WTC11 (cell line): ENCODE measurements at regions not wholly inside any gene's neighbourhood (a gene's known extent, or its start where the extent isn't known, plus 50 kb on each side); places are given as distances from the start of the nearest gene placed in this dataset.

Experiments
- ATAC-seq: fragments of 200-7000 bp; cut with Tn5 transposase; 2 replicates; pipeline ENCODE4 v1.10.0; 2021; ENCODE audit warnings: mild to moderate bottlenecking, moderate library complexity
- CTCF ChIA-PET: fragments of 300-600 bp; sonication (Branson Sonifier 250); formaldehyde crosslinking; loops from one replicate; lab custom pipeline; 2021; ENCODE audit warnings: antibody characterized with exemption; lab: Charles Lee
- POLR2A ChIA-PET: fragments of 350-600 bp; sonication (Branson Sonifier 250); formaldehyde crosslinking; loops from one replicate; lab custom pipeline; 2021; ENCODE audit warnings: antibody characterized with exemption; lab: Charles Lee
- DNase-seq: peaks from one replicate; pipeline ENCODE4 v3.0.0; 2021; ENCODE audit warnings: low spot score
- H3K27ac Mint-ChIP-seq: 2 replicates; pipeline ENCODE4 v1.8.0; 2021; ENCODE audit warnings: mixed read lengths
- H3K27me3 Mint-ChIP-seq: 2 replicates; pipeline ENCODE4 v1.8.0; 2021; ENCODE audit warnings: low read depth, mild to moderate bottlenecking, moderate library complexity, mixed read lengths
- H3K36me3 Mint-ChIP-seq: 2 replicates; pipeline ENCODE4 v1.8.0; 2021; ENCODE audit warnings: mixed read lengths
- H3K4me1 Mint-ChIP-seq: 2 replicates; pipeline ENCODE4 v1.8.0; 2022; ENCODE audit warnings: mixed read lengths
- H3K4me3 Mint-ChIP-seq: 2 replicates; pipeline ENCODE4 v1.8.0; 2021; ENCODE audit warnings: mild to moderate bottlenecking, moderate library complexity, mixed read lengths
- H3K9me3 Mint-ChIP-seq: 2 replicates; pipeline ENCODE4 v1.8.0; 2021; ENCODE audit warnings: mixed read lengths
- AR ChIP-seq: fragments of 250-450 bp; sonication (Bioruptor Pico); IDR thresholded peaks from 2 replicates; pipeline ENCODE4 v1.9.0; 2021; ENCODE audit warnings: mild to moderate bottlenecking
- ATF1 ChIP-seq: sonication (generic); formaldehyde crosslinking; IDR thresholded peaks from 2 replicates; pipeline ENCODE4 v1.8.1; 2023; ENCODE audit warnings: mild to moderate bottlenecking, moderate library complexity, missing genetic modification reagents
- ATF3 ChIP-seq: sonication (generic); formaldehyde crosslinking; conservative IDR thresholded peaks from 2 replicates; pipeline ENCODE4 v1.8.1; 2022; ENCODE audit warnings: mild to moderate bottlenecking, missing genetic modification reagents
- ELF4 ChIP-seq: sonication (generic); formaldehyde crosslinking; IDR thresholded peaks from 2 replicates; pipeline ENCODE4 v1.8.1; 2022; ENCODE audit warnings: low read depth, mild to moderate bottlenecking, moderate library complexity, missing genetic modification reagents
- EMX1 ChIP-seq: fragments of 250-450 bp; sonication (Bioruptor Pico); IDR thresholded peaks from 2 replicates; pipeline ENCODE4 v1.8.0; 2021; ENCODE audit warnings: mild to moderate bottlenecking
- ERG ChIP-seq: fragments of 250-450 bp; sonication (Bioruptor Pico); IDR thresholded peaks from 2 replicates; pipeline ENCODE4 v1.8.0; 2021; ENCODE audit warnings: mild to moderate bottlenecking
- ETV6 ChIP-seq: sonication (generic); formaldehyde crosslinking; IDR thresholded peaks from 2 replicates; pipeline ENCODE4 v1.8.1; 2022; ENCODE audit warnings: mild to moderate bottlenecking, missing genetic modification reagents
- GRHL2 ChIP-seq: fragments of 250-450 bp; sonication (Bioruptor Pico); IDR thresholded peaks from 2 replicates; pipeline ENCODE4 v1.8.0; 2022; ENCODE audit warnings: mild to moderate bottlenecking, moderate library complexity; ENCODE audit not compliant: insufficient replicate concordance, severe bottlenecking
- GTF2I ChIP-seq: fragments of 250-450 bp; sonication (Bioruptor Pico); conservative IDR thresholded peaks from 2 replicates; pipeline ENCODE4 v1.4.0; 2021; ENCODE audit warnings: mild to moderate bottlenecking
- HMGXB4 ChIP-seq: sonication (generic); formaldehyde crosslinking; IDR thresholded peaks from 2 replicates; pipeline ENCODE4 v1.8.1; 2023; ENCODE audit warnings: mild to moderate bottlenecking, moderate library complexity, missing genetic modification reagents
- JUN ChIP-seq: sonication (generic); formaldehyde crosslinking; IDR thresholded peaks from 2 replicates; pipeline ENCODE4 v1.8.0; 2023; ENCODE audit warnings: mild to moderate bottlenecking, missing genetic modification reagents
- NFE2L1 ChIP-seq: sonication (generic); formaldehyde crosslinking; IDR thresholded peaks from 2 replicates; pipeline ENCODE4 v1.8.1; 2023; ENCODE audit warnings: missing genetic modification reagents
- PRDM15 ChIP-seq: sonication (generic); formaldehyde crosslinking; IDR thresholded peaks from 2 replicates; pipeline ENCODE4 v1.8.0; 2022; ENCODE audit warnings: missing genetic modification reagents
- TEAD1 ChIP-seq: sonication (generic); formaldehyde crosslinking; IDR thresholded peaks from 2 replicates; pipeline ENCODE4 v1.8.0; 2022; ENCODE audit warnings: mild to moderate bottlenecking, missing genetic modification reagents
- TP53 ChIP-seq: sonication (generic); formaldehyde crosslinking; IDR thresholded peaks from 2 replicates; pipeline ENCODE4 v1.8.1; 2023; ENCODE audit warnings: mild to moderate bottlenecking, missing genetic modification reagents
- ZMAT4 ChIP-seq: fragments of 250-450 bp; sonication (Bioruptor Pico); IDR thresholded peaks from 2 replicates; pipeline ENCODE4 v1.9.0; 2021; ENCODE audit warnings: mild to moderate bottlenecking
- ZNF396 ChIP-seq: fragments of 250-450 bp; sonication (Bioruptor Pico); IDR thresholded peaks from 2 replicates; pipeline ENCODE4 v1.8.0; 2021; ENCODE audit warnings: mild to moderate bottlenecking, moderate library complexity, borderline replicate concordance
- ZNF532 ChIP-seq: fragments of 250-450 bp; sonication (Bioruptor Pico); IDR thresholded peaks from 2 replicates; pipeline ENCODE4 v1.9.0; 2021; ENCODE audit warnings: mild to moderate bottlenecking, borderline replicate concordance
- ZSCAN18 ChIP-seq: fragments of 250-450 bp; sonication (Bioruptor Pico); IDR thresholded peaks from 2 replicates; pipeline ENCODE4 v2.1.2; 2022; ENCODE audit warnings: mild to moderate bottlenecking, moderate library complexity

GRCh38 chr6:163662604-163663225 is 248.2 kb downstream of the QKI start:
- ATAC-seq (no peak), DNase-seq (no peak)
- Mint-ChIP-seq H3K27me3 (no peaks in the 10 kb centered on the region), H3K27ac (no peak overlapping the region), H3K9me3 (no peaks in the 10 kb centered on the region), H3K36me3 (no peaks in the 10 kb centered on the region), H3K4me1 (peaks cover 14% of the 10 kb centered on the region), H3K4me3 (no peak overlapping the region)
- TF ChIP-seq EMX1 (CRISPR knock-in tag): no peak
- TF ChIP-seq ATF3 (CRISPR knock-in tag): no peak
- TF ChIP-seq ZNF396 (CRISPR knock-in tag): no peak
- TF ChIP-seq JUN (CRISPR knock-in tag): no peak
- no peak for TF ChIP-seq ZSCAN18 (CRISPR knock-in tag)
- no peak for TF ChIP-seq PRDM15 (CRISPR knock-in tag)
- TF ChIP-seq GRHL2 (CRISPR knock-in tag): no peak
- no peak for TF ChIP-seq NFE2L1 (CRISPR knock-in tag)
- TF ChIP-seq ATF1 (CRISPR knock-in tag): no peak
- ChIA-PET CTCF (no interaction called here), POLR2A (no interaction called here)

GRCh38 chr6:163661272-163661671 is 246.8 kb downstream of the QKI start:
- no peak for ATAC-seq
- CTCF ChIA-PET: no interaction called here
- no peaks in the 10 kb centered on the region for H3K36me3 Mint-ChIP-seq
- no peak overlapping the region for H3K4me3 Mint-ChIP-seq
- H3K9me3 Mint-ChIP-seq: 0 out of 2 replicates have a peak, but pooled peaks cover 4% of the 10 kb centered on the region
- peaks cover 11% of the 10 kb centered on the region for H3K4me1 Mint-ChIP-seq
- no peak overlapping the region for H3K27ac Mint-ChIP-seq
- POLR2A ChIA-PET: no interaction called here
- no peaks in the 10 kb centered on the region for H3K27me3 Mint-ChIP-seq
- DNase-seq: no peak
- TF ChIP-seq HMGXB4 (CRISPR knock-in tag): no peak
- no peak for TF ChIP-seq ZNF532 (CRISPR knock-in tag)
- TF ChIP-seq TEAD1 (CRISPR knock-in tag): no peak
- no peak for TF ChIP-seq ETV6
- no peak for TF ChIP-seq TP53 (CRISPR knock-in tag)
- no peak for TF ChIP-seq ERG (CRISPR knock-in tag)
- TF ChIP-seq GTF2I (CRISPR knock-in tag): no peak
- no peak for TF ChIP-seq ELF4 (CRISPR knock-in tag)
- no peak for TF ChIP-seq ZMAT4
- TF ChIP-seq AR (CRISPR knock-in tag): no peak
